Hematopoietic multipotent progenitor cell treated with erythropoietin and hydrocortisone succinate and interleukin-3 and kit ligand, for 15 days (in vitro differentiated cells): ENCODE measurements at regions not wholly inside any gene's neighbourhood (a gene's known extent, or its start where the extent isn't known, plus 50 kb on each side); places are given as distances from the start of the nearest gene placed in this dataset.

Source experiments
- DNase-seq: peaks from one replicate; pipeline ENCODE4 v3.0.0-alpha.2; 2015; ENCODE audit warnings: low spot score

DNA sequence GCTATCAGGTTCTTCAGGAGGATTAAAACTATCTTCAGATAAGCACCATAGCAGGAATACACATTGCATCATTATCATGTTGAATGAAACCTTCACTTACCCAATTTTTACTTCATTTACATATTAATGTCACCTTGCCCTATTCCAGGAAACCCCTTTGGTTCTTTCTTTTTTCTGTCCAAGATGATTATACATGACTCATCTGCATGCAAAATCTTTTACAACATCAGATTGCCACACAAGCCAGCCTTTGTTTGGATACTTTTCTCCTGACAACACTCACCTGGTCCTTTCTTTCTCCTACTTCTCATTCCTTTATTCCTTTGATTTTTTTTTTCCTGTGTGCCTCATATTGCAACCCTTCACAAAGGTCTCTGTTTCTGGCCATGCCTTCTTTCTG lies 200.5 kb upstream of the POU3F2 start:
- no peak for DNase-seq

DNA sequence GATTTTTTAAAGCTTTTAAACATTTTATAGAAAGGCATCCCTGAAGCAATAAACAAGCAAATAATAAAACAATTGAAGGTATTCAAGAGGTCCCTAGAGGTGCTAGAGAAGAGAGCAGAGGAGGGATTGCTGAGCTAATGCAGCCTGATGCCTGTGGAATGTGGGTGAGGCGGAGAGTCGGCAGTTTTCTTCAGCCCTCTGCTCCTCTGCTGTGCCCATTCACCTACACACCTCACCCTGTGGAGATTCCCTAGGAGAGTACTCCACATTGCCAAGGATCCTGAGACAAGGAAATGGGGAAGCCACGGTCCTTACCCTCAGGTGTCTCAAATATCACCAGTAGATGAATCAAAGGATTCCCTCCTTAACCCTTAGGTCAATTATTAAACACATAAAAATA lies 199.8 kb upstream of the POU3F2 start:
- no peak for DNase-seq

DNA sequence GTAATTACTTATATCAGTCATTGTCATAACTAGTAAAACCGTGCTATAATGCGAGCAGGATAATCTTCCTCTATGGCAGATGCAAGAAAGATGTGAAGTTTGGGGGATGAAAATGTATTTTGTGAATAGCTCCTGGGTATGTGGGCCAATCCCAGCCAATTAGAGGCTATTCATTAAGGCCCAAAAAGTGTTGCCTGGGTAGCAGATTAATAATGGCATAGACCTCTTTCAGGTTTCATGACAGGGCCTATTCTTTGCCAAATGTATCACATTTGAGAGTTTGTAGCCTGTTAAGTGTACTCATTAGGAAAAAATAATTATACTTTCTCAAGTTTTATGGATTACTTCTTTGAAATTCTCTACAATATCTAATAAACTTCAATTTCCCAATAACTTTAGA lies 199.2 kb upstream of the POU3F2 start:
- no peak for DNase-seq

DNA sequence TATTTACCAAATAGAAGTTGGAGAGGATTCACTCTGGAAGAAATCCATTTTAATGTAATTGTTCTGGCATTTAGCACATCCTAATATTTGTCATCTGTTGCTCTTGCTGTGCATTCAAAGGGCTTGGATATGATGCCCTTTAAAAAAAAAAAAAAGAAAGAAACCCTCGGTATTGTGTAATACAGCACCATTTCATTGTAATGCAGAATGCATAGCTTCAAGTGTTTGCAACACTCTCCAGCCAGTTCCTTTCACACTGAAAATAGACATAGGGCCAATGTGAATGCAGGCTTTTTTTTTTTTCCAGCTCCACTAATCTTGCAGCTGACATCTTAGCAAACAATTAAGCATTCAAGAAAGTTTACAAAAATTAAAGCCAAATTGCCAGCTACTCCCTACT lies 197.4 kb upstream of the POU3F2 start:
- DNase-seq: no peak

DNA sequence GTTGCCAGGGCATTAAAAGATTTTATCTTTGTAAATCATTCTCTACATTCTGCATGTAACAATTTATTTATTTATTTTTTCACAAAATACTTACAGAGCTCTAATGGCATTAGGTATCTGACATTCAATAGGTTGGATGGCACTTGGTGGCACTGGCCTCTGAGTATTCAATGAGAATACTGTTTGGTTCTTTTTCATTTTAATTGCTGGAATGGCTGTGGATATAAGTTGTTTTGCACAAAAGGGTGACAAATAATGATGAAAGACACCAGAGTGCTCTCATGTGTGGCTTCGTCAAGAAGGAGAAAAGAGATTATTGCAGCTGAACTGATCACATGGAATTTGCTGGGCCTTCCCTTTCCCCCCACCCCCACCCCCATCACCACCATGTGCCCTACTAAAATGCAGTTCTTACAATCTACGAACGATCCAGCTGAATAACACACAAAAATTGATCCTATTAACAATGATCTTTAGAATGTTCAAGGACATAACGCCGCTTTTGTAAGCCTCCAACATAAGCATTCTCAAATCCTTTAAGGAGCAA lies 195.2 kb upstream of the POU3F2 start:
- no peak for DNase-seq

DNA sequence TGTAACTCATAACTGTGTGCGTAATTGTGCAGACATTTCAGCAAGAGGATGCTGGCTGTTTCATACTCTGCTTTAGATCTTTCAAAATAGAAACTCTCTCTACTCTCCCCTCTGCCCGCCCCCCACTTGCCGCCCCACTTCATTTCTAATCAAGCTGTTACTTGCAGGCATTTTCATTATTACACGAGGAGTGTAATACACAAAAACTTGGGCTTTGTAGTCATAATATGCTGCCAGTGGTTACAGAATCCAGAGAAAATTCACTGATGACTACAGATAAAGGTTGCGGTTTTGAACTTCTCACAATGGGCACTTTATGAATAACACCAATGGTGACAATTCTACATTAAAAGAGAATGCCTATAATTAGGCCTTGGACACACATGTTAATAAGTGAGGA lies 194.0 kb upstream of the POU3F2 start:
- no peak for DNase-seq

DNA sequence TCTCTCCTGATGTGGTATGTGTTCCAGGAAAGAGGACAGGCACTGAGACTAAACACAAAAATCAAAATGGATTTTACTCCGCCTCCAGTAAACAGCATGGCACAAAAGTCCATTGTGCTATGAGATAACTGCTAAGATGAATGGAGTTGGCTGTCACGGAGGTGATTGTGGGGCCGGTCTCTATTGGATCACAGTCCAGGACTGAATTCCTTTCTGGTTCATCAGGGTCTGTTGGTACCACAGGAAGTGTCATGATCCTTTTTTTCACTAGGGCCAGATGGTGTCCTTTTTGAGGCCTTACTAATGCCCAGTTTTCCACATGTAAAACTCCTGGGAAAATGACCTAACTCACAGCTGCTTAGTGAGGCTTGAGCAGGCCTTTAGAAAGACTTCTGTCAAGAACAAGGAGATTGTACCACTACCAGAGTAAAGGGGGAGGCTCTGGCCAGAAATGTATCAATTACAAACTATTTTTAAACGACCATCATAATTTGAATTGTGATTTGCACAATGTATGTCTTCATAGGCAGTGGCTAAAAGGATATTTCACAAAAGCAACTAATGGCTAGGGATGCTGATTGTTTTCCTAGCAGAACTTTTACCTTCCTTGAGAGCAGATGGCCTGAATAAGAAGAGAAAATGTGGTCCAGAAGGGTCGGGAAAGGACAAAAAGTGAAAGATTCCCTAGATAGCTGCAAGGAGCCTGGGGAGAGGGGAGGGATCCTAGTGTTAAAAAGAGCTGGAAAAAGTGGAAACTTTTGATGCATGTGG lies 192.2 kb upstream of the POU3F2 start:
- DNase-seq: no peak

DNA sequence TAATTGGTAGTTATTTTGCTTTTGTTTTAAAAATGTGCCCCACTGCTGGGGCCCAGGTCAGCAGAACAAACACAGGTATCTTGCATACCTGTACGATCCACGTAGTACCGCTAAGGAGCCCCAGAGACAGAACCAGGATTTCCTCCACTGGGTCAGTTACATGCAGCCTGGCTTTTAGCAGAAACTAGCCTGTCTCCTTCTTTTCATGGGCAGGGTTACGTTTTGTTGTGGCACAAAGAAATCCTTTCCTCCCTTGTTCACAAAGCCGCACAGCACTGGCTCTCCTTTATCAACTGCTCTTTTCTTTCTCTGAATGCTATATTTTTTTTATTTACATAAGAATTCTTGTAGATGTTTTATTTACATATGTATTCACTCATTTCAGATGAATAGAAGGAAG lies 190.3 kb upstream of the POU3F2 start:
- no peak for DNase-seq

DNA sequence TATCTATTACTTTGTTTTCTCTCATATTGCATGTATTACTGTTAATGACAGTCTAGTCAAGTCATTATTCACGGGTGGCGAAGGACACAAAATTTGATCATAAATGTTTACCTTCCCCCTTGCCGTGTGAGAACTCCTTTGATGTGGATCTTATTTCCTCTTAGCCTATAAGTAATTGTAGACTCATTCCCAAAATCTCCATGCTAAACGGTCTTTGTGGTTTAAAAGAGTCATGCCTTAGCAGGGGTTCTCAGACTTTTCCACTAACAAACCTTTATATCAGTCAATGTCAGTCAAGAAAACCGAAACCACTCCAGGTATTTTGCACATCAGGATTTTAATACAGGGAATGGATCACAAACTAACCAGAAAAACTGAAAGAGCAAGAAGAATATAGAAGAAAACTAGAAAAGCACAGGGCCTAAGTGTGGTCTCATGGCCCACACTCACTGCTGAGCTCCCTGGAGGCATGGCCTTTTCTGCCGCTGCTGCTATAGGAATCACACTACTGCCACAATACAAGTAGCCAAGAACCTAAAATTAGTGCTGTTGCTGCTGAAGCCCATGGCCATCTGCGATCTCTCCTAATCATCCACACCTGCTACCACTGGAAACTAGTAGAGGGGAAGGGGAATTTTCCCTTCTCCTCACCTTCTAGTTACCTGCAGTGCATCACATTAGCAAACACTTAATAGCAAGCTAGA lies 186.0 kb upstream of the POU3F2 start:
- no peak for DNase-seq

DNA sequence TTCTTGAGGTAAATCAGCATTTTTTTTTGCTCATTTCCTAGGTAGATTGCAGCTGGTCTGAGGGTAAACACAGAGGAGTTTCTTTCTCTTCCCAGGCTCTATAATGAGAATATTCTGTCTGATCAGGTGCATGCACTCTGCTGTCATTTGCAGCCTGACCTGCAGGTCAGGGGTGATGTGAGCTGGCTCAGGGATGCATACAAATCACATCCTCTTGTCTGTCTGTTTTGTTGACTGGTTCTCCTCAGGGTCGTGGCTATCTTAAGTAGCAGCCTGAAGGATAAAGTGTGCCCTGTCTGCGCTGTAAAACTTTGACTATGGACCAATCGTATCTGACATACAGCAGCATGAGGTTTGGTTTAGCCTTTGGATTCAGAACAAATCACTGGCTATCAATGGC lies 183.4 kb upstream of the POU3F2 start:
- DNase-seq: no peak

DNA sequence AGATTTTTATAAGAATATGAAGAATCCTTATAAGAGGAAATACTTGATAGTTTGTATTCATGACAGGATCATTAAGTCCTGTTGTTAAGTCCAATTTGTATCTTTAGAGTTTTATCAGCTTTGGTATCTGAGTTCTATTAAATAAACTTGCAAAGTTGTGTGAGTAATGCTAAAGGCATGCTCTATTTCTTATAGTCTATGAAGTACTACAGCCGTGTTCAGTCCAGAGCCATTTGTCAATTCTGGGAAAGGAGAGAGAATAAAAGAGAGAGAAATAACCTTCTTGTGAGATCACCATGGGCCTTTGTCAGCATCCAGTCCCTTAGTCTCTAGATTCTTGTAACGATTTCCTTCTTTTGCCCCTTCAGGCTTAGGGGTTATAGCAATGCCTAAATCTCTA lies 181.2 kb upstream of the POU3F2 start:
- DNase-seq: no peak

DNA sequence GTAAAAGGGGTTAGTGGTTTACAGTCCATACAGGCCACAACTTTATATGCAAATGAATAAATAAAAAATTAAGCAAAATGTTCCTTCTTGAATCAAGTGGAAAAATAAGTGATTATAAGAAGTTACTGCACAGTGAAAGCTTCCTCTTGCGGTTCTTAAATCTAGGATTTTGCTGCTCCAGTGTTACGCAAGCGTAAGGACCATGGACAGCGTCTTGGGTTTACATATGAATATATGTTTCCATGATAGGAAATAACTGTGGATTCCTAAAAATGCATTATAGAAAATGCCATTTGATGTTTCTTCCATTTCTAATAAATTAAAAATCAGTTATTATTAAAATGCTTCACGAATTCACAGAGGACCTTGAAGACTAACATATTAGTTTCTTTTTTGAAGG lies 176.6 kb upstream of the POU3F2 start:
- DNase-seq: no peak

DNA sequence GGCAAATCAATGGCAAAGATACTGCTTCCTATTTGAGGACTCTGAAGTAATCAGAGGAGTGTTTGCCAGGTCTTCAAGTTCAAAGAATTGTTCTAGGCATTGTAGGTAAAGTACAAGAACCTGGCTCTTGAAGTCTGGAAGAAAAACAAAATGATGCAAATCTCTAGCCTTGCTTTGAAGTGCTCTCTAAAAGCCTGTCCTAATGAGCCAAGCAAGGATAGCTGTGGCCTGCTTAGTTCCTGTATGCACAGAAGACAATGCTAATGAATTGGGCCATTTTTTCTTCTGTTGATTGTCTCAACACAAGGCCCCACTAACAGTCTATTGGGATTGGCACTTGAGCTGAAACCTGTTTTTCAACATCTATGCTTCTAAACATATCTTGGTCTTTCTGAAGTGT lies 165.0 kb upstream of the POU3F2 start:
- no peak for DNase-seq

DNA sequence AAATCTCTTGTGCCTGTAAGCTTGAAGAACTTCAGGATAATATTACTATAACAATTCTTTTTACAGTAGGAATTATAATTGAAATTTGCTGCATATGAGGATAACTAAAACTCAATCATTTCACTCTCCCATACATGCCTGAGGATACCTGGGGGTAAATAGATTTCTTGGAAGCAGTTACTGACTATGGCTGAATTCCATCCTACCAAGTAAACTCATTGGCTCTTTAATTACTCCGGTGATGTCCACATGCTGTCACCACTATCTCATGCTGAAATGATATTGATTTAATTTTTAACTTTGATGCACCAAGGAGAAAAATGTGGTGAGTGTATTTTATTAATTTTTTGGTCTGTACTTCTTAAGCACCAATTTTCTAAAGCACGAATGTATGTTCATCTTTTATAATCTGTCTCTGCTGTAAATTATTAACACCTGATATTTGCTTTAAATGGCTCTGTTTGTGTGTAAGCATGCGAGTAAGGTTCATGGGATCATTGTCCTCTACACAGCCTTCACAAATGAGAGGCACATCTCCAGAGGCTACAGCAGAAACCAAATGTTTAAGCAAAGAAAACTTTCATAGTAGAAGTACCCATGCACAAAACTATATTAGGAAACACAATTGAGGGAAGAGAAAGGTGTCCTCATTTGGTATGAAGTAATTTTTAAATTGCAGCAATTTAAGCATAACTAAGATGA lies 164.2 kb upstream of the POU3F2 start:
- DNase-seq: no peak

DNA sequence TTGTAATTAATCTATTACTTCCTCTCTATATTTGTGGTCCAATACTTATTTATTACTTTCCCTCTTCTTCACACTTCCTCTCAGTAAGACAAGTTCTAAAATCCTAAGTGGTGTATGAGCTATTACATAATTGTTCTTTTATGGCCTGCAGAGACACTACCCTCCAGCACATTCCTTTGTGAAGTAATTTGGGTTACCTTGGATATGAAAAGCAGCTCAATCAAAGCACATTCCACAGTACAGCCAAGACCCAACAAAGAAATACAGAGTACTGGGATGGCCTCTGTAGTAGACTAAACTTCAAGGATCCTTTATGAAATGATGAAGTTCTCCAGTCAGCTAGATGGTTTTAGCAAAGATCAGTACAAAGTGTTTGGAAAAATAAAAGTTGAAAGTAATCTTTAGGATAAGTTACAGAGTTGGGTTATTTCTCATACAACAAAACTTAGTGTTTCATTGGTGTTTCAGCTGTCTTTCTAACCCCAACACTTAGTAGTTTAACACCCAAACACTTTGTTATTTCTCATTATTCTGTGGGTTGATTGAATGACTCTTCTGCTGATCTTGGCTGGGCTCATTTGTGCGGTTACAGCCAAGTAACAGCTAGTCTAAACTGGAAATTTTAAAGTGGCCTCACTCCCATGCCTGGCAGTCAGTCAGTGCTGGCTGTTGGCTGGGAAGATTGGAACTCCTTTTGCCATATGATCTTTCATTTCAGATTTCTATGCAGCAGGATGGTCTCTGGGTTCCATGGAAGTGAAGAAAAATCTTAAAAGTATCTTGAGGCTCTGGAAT lies 161.5 kb upstream of the POU3F2 start:
- DNase-seq: no peak

DNA sequence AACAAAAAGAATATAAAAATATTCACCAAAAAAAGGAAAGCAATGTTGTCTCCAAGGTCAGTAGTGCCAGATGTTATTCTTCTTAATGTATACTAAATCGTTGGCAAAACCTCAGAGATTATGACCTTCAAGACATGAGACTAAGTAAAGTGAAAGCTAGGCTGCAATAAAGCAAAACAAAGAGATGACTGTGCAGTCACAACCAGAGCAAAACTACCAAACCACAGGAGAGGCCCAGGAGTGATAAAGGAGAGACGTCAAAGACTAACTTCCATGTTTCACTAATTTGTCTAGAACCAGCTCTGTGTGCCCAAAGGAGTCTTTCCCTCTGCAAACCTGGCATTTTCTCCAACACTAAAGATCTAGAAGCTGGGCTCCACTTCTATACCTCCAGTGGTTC lies 155.9 kb upstream of the POU3F2 start:
- no peak for DNase-seq

DNA sequence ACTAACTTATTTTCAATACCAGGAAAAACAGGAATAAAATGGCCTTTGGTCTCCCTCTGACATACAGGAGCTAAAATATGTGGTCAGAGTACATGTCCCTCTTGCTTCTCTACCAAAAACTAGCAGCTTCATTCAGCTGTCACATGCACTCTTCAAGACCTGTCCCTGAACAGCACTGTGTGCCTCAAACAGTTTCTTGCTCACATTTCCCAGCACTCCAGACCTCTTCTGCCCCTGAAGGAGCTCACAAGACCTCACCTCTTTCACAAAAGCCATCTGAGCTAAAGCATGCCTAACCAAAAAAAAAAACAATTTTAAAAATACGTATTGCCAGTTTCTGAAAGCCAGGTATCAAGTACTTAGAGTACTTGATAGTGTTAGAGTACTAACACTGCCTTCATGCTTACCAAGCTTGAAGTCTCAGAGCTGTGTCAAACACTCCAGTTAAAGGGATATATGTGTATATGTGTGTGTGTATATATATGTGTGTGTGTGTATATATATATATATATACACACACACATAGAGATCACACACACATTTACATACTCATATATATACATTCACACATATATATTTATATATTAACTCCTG lies 148.3 kb upstream of the POU3F2 start:
- DNase-seq: no peak

DNA sequence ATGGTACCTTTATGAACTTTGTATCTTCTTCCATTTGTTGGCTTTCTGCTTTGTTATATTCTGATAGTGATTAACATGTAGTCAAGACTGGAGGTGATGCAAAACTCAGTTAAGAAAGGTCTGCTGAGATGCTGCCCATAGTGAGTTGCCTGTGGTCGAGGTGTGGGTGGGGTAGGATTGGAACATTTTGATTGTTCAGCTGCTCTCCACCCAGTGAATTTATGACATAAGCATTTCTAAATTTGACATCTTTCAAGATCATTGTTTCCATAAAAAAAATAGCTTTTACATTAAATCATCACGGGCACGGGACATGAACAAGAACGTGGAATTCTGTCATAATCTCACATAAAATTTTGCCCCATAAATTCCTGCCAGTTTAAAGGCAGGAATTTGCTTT lies 146.6 kb upstream of the POU3F2 start:
- DNase-seq: no peak

DNA sequence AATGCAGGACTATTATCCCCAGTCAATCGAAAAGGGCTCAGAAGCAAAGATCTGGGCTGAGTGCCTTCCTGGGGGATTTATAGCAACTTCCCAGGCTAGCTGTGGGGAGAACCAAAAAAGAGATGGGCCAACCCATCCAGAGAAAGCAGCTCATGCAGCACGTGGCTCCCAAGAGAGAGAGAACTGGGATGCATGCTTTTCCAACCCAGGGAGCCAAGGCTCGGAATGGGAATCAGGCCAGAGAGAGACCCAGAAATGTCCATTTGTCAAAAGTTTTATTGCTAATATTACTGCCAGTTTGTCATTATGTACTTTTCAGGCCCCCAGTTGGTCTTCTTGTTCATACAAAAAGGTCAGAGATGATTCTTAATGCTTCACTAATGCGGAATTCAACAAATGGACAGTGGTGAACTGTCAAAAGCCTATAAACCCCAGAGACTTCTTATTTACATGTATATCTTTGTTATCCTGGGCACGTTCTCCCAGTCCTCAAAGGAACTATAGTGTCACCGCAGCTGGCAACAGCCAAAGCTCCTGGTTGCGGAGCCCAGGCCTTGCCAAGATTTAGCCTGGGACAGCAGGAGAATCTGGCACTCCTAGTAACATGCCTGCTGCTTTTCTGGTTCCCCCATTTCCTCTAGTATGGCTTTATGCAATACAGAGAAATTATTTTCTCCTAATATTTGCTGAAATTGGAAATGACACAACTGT lies 139.1 kb upstream of the POU3F2 start:
- DNase-seq: no peak

DNA sequence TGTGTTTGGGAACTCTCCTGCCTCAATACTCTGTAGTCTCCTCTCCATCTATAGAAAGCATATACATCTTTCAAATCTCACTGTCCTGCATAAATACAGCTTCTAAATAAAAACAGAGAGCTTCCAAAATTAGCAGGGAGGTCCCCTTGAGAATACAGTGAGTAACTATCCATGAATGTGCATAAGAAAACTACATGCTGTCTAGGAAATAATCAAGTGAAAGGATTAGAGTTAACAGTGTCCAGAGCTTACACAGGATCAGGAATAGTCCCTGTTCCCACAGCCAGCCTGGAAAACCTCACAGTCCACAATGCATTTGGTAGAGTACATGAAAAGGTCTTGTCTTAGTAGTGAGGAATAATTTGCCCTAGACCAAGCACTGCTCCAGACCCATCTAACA lies 123.0 kb upstream of the POU3F2 start:
- DNase-seq: no peak

DNA sequence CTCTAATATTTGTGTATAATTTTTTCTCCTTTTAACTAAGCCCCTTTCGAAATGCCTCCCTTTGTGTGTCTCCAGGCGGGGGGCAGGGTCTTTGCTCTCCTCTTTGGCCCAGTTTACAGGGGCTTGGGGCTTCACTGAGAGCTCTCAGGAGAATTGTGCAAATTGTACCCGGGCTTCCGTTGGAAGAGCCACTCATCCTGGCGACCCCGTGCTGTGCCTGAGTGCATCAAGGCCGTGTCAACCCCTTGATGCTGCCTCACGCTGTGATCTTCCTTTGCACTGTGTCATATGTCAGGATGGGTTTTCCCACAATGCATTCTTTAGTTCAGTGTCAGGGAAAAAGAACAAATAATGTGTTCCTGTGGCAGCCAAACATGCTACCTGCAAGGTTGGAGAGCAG lies 118.0 kb upstream of the POU3F2 start:
- no peak for DNase-seq
